Transverse colon (tissue), 4 donors: ENCODE measurements at regions not wholly inside any gene's neighbourhood (a gene's known extent, or its start where the extent isn't known, plus 50 kb on each side); places are given as distances from the start of the nearest gene placed in this dataset.

ENCODE experiments used
- DNase-seq: peaks from one replicate; pipeline ENCODE4 v3.0.0-alpha.2; 2019
- H3K27ac ChIP-seq, 4 donors: fragments of 200-600 bp; sonication (generic); 2 replicates each; pipeline ENCODE4 v1.5.1; 2016 to 2018; ENCODE audit warnings: inconsistent platforms in 4 of 4
- H3K27me3 ChIP-seq: fragments of 200-600 bp; sonication (generic); 2 replicates; pipeline ENCODE4 v1.5.1; 2017; ENCODE audit warnings: inconsistent platforms
- H3K36me3 ChIP-seq, 4 donors: fragments of 200-600 bp; sonication (generic); 2 replicates each; pipeline ENCODE4 v1.5.1; 2017 to 2019; ENCODE audit warnings: inconsistent platforms in 4 of 4
- H3K4me1 ChIP-seq, 4 donors: fragments of 200-600 bp; sonication (generic); 2 replicates each; pipeline ENCODE4 v1.5.1; 2017 to 2020; ENCODE audit warnings: inconsistent platforms in 4 of 4
- H3K4me3 ChIP-seq, 4 donors: fragments of 200-600 bp; sonication (generic); 1 replicate in 1 of 4; 2 replicates in 3 of 4; pipeline versions ENCODE4 v1.5.1 to v1.6.1; 2017 to 2019; ENCODE audit warnings: inconsistent platforms in 4 of 4
- H3K9me3 ChIP-seq, 2 donors: fragments of 200-600 bp; sonication (generic); 2 replicates each; pipeline ENCODE4 v1.5.1; 2017 to 2019; ENCODE audit warnings: inconsistent platforms in 2 of 2
- CTCF ChIP-seq, 5 experiments: fragments of 200-600 bp in 3 of 5; fragments of 450-650 bp in 2 of 5; sonication (generic) in 3 of 5; IDR thresholded peaks; 1 replicate in 2 of 5; 2 replicates in 3 of 5; pipeline ENCODE4 v1.5.1; 2016 to 2017; ENCODE audit warnings: antibody characterized with exemption in 5 of 5, inconsistent platforms in 3 of 5, mild to moderate bottlenecking in 2 of 5, moderate library complexity in 1 of 5
- EP300 ChIP-seq: sonication (generic); formaldehyde crosslinking; IDR thresholded peaks from one replicate; pipeline ENCODE4 v1.6.1; 2017; ENCODE audit warnings: antibody characterized with exemption, low read depth
- POLR2A ChIP-seq: fragments of 450-650 bp; IDR thresholded peaks from one replicate; pipeline ENCODE4 v1.6.1; 2016; ENCODE audit warnings: antibody characterized with exemption, mild to moderate bottlenecking, moderate library complexity
- POLR2AphosphoS5 ChIP-seq, 3 donors: sonication (generic); formaldehyde crosslinking; IDR thresholded peaks; one replicate each; pipeline ENCODE4 v1.6.1; 2016; ENCODE audit warnings: antibody characterized with exemption in 3 of 3
- WGBS, 2 donors: methylation state at CpG; one replicate each; pipeline ENCODE4 v1.1.5; 2018; ENCODE audit warnings: low coverage in 1 of 2; 5-methylcytosine and 5-hydroxymethylcytosine counted together
- in situ Hi-C, 4 donors: fragments of 200-750 bp; cut with MboI; loops; one replicate each; pipeline versions ENCODE4 v1.15.0 to v1.15.1; 2017; ENCODE audit warnings: low sequenced_read_pairs in 3 of 4, low pct_ligation_motif_present in 1 of 4, low pct_unique_long_range_greater_than_20kb in 1 of 4
- intact Hi-C: fragments of 100-400 bp; cut with DNase I; formaldehyde crosslinking; loops from one replicate; pipeline ENCODE4 v1.15.1; 2023; ENCODE audit warnings: low total_unique reads

GRCh38 chr6:170160628-170161611 is 130.0 kb downstream of the DLL1 start:
- TF ChIP-seq EP300 (no peak), POLR2A (no peak), CTCF (IDR thresholded peaks at IDR 0.05) (no peak), POLR2AphosphoS5 (IDR thresholded peaks at IDR 0.05) (no peak)
- no peaks in the 10 kb centered on the region for H3K9me3 ChIP-seq
- H3K27me3 ChIP-seq = no peaks in the 10 kb centered on the region
- in situ Hi-C loops = no loop called here
- 86% methylated on average over 25 of the region's 27 CpGs; no CpG with 5 or more reads in 1 of the 2 donors for WGBS, 2 donors
- H3K4me3 ChIP-seq = no peak overlapping the region
- H3K36me3 ChIP-seq = no peaks in the 10 kb centered on the region
- intact Hi-C loops = no loop called here
- H3K27ac ChIP-seq = no peak overlapping the region
- H3K4me1 ChIP-seq = no peaks in the 10 kb centered on the region
- DNase-seq = no peak

GRCh38 chr6:170160031-170160627 is 130.7 kb downstream of the DLL1 start:
- intact Hi-C loops = no loop called here
- DNase-seq = no peak
- WGBS, 2 donors = 86% methylated on average over 36 of the region's 40 CpGs; no CpG with 5 or more reads in 1 of the 2 donors
- TF ChIP-seq POLR2A (no peak), POLR2AphosphoS5 (IDR thresholded peaks at IDR 0.05) (no peak), CTCF (IDR thresholded peaks at IDR 0.05) (no peak), EP300 (no peak)
- Histone ChIP-seq H3K27ac (no peak overlapping the region), H3K27me3 (no peaks in the 10 kb centered on the region), H3K4me3 (no peak overlapping the region), H3K36me3 (no peaks in the 10 kb centered on the region), H3K9me3 (no peaks in the 10 kb centered on the region), H3K4me1 (no peaks in the 10 kb centered on the region)
- in situ Hi-C loops = no loop called here

- H3K27me3 ChIP-seq = no peaks in the 10 kb centered on the region
- no peak overlapping the region for H3K4me3 ChIP-seq
- H3K9me3 ChIP-seq = no peaks in the 10 kb centered on the region
- TF ChIP-seq POLR2AphosphoS5 (IDR thresholded peaks at IDR 0.05) (no peak), POLR2A (no peak), EP300 (no peak), CTCF (IDR thresholded peaks at IDR 0.05) (no peak)
- DNase-seq = no peak
- H3K27ac ChIP-seq = no peak overlapping the region
- H3K36me3 ChIP-seq = no peaks in the 10 kb centered on the region
- WGBS, 2 donors = 92% methylated on average over 13 to 49 of the region's 53 CpGs
- no peaks in the 10 kb centered on the region for H3K4me1 ChIP-seq
- intact Hi-C loops = no loop called here
- in situ Hi-C loops = no loop called here
Observed at GRCh38 chr6:170159022-170159965, 131.6 kb downstream of the DLL1 start.
